ENCODE measurements at regions not wholly inside any gene's neighbourhood (a gene's known extent, or its start where the extent isn't known, plus 50 kb on each side); places are given as distances from the start of the nearest gene placed in this dataset.

- DNase-seq (ENCODE audit: low read depth), result no peak
These were observed 1654.1 kb downstream of the GRIK2 start for GRCh38 chr6:103047567-103047966.

GRCh38 chr6:103042336-103042735, 1648.8 kb downstream of the GRIK2 start:
- DNase-seq (ENCODE audit: low read depth), result no peak

GRCh38 chr6:103036846-103037245, 1643.3 kb downstream of the GRIK2 start:
- no peak for DNase-seq (ENCODE audit: low read depth)

GRCh38 chr6:103027271-103027931, 1633.9 kb downstream of the GRIK2 start:
- DNase-seq (ENCODE audit: low read depth), result no peak

- no peak for DNase-seq (ENCODE audit: low read depth)
These were observed 1624.9 kb downstream of the GRIK2 start for GRCh38 chr6:103018426-103018825.

- DNase-seq (ENCODE audit: low read depth), result no peak
These were observed 1624.4 kb downstream of the GRIK2 start for GRCh38 chr6:103017878-103018277.

GRCh38 chr6:103011605-103012004, 1618.1 kb downstream of the GRIK2 start:
- no peak for DNase-seq (ENCODE audit: low read depth)

GRCh38 chr6:103002282-103002681, 1608.8 kb downstream of the GRIK2 start:
- no peak for DNase-seq (ENCODE audit: low read depth)

GRCh38 chr6:103001724-103002123, 1608.2 kb downstream of the GRIK2 start:
- DNase-seq (ENCODE audit: low read depth), result no peak

- no peak for DNase-seq (ENCODE audit: low read depth)
These were observed 1607.2 kb downstream of the GRIK2 start for GRCh38 chr6:103000688-103001087.

- DNase-seq (ENCODE audit: low read depth), result no peak
These were observed 1602.0 kb downstream of the GRIK2 start for GRCh38 chr6:102995491-102995890.

- no peak for DNase-seq (ENCODE audit: low read depth)
These were observed 1601.4 kb downstream of the GRIK2 start for GRCh38 chr6:102994866-102995265.

GRCh38 chr6:102986086-102986485, 1592.6 kb downstream of the GRIK2 start:
- no peak for DNase-seq (ENCODE audit: low read depth)

- no peak for DNase-seq (ENCODE audit: low read depth)
These were observed 1590.8 kb downstream of the GRIK2 start for GRCh38 chr6:102984357-102984756.

- DNase-seq (ENCODE audit: low read depth), result no peak
These were observed 1588.0 kb downstream of the GRIK2 start for GRCh38 chr6:102981490-102982015.

GRCh38 chr6:102980951-102981350, 1587.4 kb downstream of the GRIK2 start:
- DNase-seq (ENCODE audit: low read depth), result no peak

GRCh38 chr6:102961902-102962301, 1568.4 kb downstream of the GRIK2 start:
- no peak for DNase-seq (ENCODE audit: low read depth)

GRCh38 chr6:102950967-102951366, 1557.5 kb downstream of the GRIK2 start:
- DNase-seq (ENCODE audit: low read depth), result no peak

GRCh38 chr6:102944475-102944874, 1551.0 kb downstream of the GRIK2 start:
- no peak for DNase-seq (ENCODE audit: low read depth)

GRCh38 chr6:102942206-102942605, 1548.7 kb downstream of the GRIK2 start:
- DNase-seq (ENCODE audit: low read depth), result no peak

- DNase-seq (ENCODE audit: low read depth), result no peak
These were observed 1543.5 kb downstream of the GRIK2 start for GRCh38 chr6:102936959-102937358.

GRCh38 chr6:102928109-102928508, 1534.6 kb downstream of the GRIK2 start:
- DNase-seq (ENCODE audit: low read depth), result no peak

- no peak for DNase-seq (ENCODE audit: low read depth)
These were observed 1524.7 kb downstream of the GRIK2 start for GRCh38 chr6:102918161-102918560.

- DNase-seq (ENCODE audit: low read depth), result no peak
These were observed 1518.1 kb downstream of the GRIK2 start for GRCh38 chr6:102911571-102911970.

Data from non-pigmented ciliary epithelial cell (primary cell).